ENCODE measurements at regions not wholly inside any gene's neighbourhood (a gene's known extent, or its start where the extent isn't known, plus 50 kb on each side); places are given as distances from the start of the nearest gene placed in this dataset.
A peak's percentile ranks its signal among the peaks of the same experiment; 100 is the strongest.

DNA sequence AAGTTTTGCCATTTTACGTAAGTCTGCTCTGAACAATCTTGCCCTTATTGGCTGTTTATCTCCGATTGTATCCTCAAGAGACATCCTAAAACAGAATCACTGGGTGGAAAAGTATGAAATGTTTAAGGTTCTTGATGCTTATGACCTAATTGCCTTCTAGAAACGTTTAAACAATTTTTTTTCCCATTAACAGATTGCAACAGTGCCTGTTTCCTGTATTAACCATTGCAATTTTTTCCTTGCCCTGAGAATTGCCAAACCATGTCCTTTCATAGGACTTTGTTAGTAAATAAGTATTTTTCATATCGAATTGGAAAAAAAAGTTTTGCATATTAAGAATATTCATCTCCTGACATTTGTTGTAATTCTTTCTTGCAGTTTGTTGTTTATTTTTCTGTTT is 639.8 kb downstream of the INHBA start:
- H3K9me3 ChIP-seq (ENCODE audit: low read depth): no peaks in the 10 kb centered on the region
- H3K4me3 ChIP-seq: no peak overlapping the region
- TF ChIP-seq CTCF (IDR thresholded peaks at IDR 0.05; ENCODE audit: low read depth, low read length): no peak

DNA sequence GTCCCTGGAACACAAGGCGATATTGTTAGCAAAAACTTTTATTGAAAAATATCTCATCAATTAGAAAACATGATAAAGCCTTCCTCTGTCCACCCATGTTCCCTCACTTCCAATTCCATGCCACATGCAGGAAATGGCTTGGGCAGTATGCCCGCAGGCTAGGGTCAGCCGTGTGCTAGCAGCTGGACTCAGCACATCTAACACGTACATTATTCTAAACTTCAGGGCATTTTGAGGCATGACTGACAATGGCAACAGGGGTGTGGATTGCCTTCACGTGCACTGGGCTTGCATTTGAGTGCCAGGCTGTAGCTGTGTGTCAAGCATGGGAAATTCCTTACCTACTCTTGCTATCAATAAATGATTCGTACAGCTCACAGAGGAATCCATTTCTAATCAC is 642.1 kb downstream of the INHBA start:
- Histone ChIP-seq H3K9me3 (ENCODE audit: low read depth) (no peaks in the 10 kb centered on the region), H3K4me3 (no peak overlapping the region), H3K4me1 (ENCODE audit: low read depth) (no peaks in the 10 kb centered on the region), H3K27me3 (no peaks in the 10 kb centered on the region), H3K27ac (no peak overlapping the region), H3K36me3 (no peaks in the 10 kb centered on the region)
- TF ChIP-seq CTCF (IDR thresholded peaks at IDR 0.05; ENCODE audit: low read depth, low read length): no peak
- DNase-seq (ENCODE audit: low read depth in 1 of 2, low spot score in 1 of 2): no peak

More for the DNA sequence above, 639.8 kb downstream of the INHBA start:
- Histone ChIP-seq H3K36me3 (no peaks in the 10 kb centered on the region), H3K4me1 (ENCODE audit: low read depth) (no peaks in the 10 kb centered on the region), H3K27ac (no peak overlapping the region), H3K27me3 (no peaks in the 10 kb centered on the region)
- peak in 1 of 2 donors; percentile 29 for DNase-seq (ENCODE audit: low read depth in 1 of 2, low spot score in 1 of 2)

GRCh38 chr7:41059796-41060195 is 643.1 kb downstream of the INHBA start:
- H3K36me3 ChIP-seq: no peaks in the 10 kb centered on the region
- no peak overlapping the region for H3K27ac ChIP-seq
- no peaks in the 10 kb centered on the region for H3K4me1 ChIP-seq (ENCODE audit: low read depth)
- H3K4me3 ChIP-seq: no peak overlapping the region
- TF ChIP-seq CTCF (IDR thresholded peaks at IDR 0.05; ENCODE audit: low read depth, low read length): no peak
- no peaks in the 10 kb centered on the region for H3K27me3 ChIP-seq
- no peaks in the 10 kb centered on the region for H3K9me3 ChIP-seq (ENCODE audit: low read depth)
- no peak for DNase-seq (ENCODE audit: low read depth in 1 of 2, low spot score in 1 of 2)

DNA sequence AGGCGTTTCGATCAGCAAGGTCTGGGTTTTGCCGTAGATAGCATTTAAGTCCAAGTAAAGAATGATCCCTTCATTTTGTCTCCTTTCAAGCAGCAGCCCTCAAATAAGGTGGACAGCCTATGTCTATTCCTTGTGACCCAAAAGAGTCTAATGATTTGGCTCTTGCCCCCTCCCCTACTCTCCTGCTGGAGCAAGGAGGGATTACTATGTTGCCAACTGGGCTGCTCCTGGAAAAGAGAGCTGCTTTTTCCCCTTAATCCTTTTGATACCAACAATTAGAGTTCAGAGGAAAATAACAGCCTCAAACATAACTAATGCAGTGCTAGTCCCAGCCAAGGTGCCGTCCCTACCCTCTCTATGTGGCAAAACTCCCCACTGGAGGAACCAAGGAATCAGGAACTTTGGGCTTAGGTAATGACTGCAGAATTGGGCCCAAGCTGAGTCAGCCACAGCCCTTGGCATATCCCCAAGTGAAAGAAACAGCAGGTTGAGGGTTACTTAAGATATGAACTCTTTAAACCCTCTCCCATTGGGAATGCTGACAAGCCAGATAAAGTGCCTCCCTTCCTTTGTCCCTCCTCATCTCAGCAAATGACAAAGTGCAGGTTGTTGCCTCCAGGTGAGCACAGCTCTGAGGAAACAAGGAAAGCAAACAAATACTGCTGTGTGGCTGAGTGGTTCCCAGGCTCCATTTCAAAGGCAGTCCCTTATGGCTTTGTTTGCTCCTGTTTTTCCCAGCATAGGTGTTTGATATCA is 643.7 kb downstream of the INHBA start:
- DNase-seq (ENCODE audit: low read depth in 1 of 2, low spot score in 1 of 2): peak in 1 of 2 donors; percentile 18
- no peaks in the 10 kb centered on the region for H3K27me3 ChIP-seq
- TF ChIP-seq CTCF (IDR thresholded peaks at IDR 0.05; ENCODE audit: low read depth, low read length): no peak
- H3K4me1 ChIP-seq (ENCODE audit: low read depth): no peaks in the 10 kb centered on the region
- no peaks in the 10 kb centered on the region for H3K9me3 ChIP-seq (ENCODE audit: low read depth)
- H3K4me3 ChIP-seq: no peak overlapping the region
- H3K27ac ChIP-seq: no peak overlapping the region
- H3K36me3 ChIP-seq: no peaks in the 10 kb centered on the region

GRCh38 chr7:41054960-41055661 is 647.8 kb downstream of the INHBA start:
- no peak for DNase-seq (ENCODE audit: low read depth in 1 of 2, low spot score in 1 of 2)
- no peak for TF ChIP-seq CTCF (IDR thresholded peaks at IDR 0.05; ENCODE audit: low read depth, low read length)
- Histone ChIP-seq H3K27me3 (no peaks in the 10 kb centered on the region), H3K36me3 (no peaks in the 10 kb centered on the region), H3K27ac (no peak overlapping the region), H3K4me1 (ENCODE audit: low read depth) (peaks cover 3% of the 10 kb centered on the region), H3K4me3 (no peak overlapping the region), H3K9me3 (ENCODE audit: low read depth) (no peaks in the 10 kb centered on the region)
